DMS 273 (cell line): ENCODE measurements at regions not wholly inside any gene's neighbourhood (a gene's known extent, or its start where the extent isn't known, plus 50 kb on each side); places are given as distances from the start of the nearest gene placed in this dataset.
A peak's percentile ranks its signal among the peaks of the same experiment; 100 is the strongest.

Experiments
- DNase-seq: peaks from one replicate; lab custom pipeline; 2025; ENCODE audit not compliant: unreplicated experiment; lab: John Stamatoyannopoulos, UW

DNA sequence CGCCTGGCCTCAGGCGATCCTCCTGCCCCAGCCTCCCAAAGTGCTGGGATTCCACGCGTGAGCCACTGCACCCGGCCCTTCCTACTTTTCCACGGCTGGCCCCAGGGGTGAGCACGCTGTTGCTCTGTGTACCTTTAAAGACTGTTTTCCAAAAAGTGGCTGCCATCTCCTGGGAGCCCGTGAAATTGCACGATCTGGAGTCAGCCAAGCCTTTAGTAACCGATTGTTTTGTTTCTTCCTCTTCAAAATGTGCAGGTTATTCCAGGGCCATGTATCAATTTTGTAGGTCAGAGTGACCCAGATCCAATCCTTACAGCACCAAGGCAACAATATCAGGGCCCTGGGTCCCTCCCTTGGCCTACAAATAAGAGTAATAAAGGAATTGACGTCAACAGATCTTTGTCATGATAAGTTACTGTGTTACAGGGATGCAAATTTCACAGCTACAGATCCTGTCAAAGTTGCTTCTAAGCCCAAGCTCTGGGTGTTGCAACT, 135.6 kb upstream of the ZNF236 start:
- DNase-seq = peak; percentile 73

DNA sequence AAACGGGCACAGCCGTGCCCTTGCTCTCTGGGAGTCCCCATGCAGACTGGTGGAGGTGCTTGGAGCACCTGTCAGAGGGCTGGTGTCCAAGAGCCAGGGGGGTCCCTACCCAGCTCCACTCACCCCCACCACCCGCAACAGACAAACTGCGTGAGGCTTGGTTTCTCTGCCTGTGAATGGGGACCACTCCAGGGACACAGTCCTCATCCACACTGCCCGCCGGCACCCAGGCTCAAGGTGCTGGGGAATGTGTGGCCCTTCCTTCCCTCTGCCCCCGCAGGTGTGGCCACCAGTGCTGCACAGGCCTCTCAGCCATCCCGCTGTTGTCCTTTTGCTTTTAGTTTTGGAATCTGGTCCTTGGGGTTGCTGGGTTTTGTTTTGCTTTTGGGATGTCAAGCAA, 136.5 kb upstream of the ZNF236 start:
- DNase-seq = no peak

DNA sequence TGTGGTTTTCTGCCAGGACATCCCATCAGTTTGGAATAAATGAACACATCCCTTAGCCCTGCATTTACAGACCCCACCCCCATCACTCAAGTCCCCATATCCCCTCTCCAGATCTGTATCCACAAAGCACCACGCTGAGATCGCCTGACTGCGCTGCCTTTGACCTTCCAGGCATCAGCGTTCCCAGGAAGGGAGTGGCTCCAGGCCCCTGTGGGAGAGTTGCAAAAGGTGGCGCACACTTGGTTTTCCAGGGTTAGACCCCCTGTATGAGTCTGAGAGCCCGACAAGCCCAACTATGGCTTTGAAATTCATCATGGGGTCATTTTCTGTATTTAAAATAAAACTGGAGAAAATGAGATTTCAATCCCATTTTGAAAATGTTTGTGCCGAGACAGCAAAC, 137.0 kb upstream of the ZNF236 start:
- DNase-seq = no peak

DNA sequence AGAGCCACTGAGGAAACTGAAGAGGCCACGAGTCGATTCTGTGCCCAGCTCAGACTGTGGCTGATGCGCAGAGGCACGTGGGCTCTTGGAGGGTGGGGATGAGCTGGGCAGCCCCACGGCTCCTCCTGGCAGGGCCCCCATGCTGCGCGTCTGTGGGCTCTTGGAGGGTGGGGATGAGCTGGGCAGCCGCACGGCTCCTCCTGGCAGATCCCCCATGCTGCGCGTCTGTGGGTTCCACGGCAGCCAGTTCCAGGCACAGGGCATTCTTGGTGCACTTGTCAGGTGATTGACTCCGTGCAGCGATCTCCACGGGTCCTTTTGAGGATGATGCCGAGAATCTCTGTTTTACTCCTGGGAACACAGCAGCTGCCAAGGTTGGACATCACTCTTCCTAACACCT, 138.1 kb upstream of the ZNF236 start:
- DNase-seq = no peak

DNA sequence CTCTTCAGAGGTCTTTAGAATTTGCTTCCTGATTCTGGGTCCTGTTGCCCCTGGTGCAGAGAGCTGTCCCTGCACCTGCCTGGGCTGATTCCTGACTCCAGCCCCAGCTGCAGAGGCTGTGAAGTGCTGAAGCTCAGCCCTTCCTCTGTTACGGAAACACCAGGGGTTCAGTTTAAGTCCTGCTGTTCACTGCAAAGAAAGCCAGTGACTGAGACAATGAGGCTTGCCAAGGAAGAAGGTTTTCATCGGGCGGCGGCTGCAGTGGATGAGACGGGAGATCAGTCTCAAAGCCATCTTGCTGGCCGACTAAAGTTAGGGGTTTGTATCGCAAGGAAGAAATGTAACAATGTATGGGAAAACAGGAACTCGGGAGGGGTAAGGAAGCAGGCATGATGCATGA, 142.4 kb upstream of the ZNF236 start:
- no peak for DNase-seq

GRCh38 chr18:76679259-76679658, 143.1 kb upstream of the ZNF236 start:
- no peak for DNase-seq

GRCh38 chr18:76678248-76678647, 144.1 kb upstream of the ZNF236 start:
- no peak for DNase-seq

- DNase-seq = no peak
Measured at GRCh38 chr18:76674596-76674995, 147.8 kb upstream of the ZNF236 start.

DNA sequence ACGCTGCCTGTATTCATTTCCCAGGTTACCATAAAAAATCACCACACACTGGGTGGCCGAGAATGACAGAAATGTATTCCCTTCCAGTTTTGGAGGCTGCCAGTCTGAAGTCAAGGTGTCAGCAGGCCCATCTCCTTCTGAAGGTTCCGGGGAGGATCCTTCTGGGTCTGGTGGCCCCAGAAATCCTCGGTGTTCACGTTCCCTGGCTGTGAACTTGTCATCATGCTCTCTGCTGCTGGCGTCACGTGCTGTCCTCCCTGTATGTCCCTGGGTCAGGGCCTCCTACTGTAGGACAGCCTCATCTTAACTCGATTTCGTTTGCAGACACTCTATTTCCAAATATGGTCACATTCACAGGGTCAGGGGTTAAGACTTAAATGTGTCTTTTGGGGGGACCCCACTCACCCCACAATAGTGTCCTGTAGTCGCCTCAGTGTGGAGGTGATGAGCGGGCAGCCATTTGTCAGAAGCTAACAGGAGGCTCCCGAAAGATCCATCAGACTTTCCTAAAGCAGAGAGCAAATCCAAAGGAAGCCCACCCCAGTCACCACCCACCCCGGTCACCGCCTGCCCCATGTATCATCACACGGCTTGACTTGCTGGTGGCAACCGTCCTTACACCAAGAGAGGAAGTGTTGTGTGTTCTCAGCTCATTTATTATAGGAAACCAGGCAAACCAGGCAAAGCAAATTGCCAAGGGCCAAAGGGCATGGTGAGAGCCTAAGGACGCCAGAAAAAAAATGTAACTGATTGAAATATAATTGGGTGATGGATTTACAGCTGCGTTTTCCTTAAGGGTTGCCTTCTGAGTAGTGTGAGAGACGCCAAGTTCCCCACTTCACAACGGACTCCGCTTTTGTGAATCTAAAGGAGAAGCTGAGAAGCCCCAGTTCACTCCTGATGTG, 148.8 kb upstream of the ZNF236 start:
- DNase-seq = no peak

DNA sequence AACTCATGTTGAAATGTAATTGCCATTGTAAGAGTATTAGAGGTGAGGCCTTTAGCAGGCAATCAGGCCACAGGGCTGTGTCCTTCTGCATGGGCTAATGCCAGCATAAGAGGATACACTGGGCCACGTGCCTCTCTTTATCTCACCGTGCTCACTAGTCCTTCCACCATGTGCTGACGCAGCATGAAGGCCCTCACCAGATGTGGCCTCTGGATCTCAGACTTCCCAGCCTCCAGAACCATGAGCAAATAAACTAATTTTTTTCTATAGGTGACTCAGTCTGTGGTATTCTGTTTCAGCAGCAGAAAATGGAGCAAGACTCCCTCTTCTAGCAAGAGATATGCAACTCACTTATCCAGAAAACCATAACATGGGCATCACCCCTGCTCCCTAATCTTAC, 149.7 kb upstream of the ZNF236 start:
- no peak for DNase-seq

DNA sequence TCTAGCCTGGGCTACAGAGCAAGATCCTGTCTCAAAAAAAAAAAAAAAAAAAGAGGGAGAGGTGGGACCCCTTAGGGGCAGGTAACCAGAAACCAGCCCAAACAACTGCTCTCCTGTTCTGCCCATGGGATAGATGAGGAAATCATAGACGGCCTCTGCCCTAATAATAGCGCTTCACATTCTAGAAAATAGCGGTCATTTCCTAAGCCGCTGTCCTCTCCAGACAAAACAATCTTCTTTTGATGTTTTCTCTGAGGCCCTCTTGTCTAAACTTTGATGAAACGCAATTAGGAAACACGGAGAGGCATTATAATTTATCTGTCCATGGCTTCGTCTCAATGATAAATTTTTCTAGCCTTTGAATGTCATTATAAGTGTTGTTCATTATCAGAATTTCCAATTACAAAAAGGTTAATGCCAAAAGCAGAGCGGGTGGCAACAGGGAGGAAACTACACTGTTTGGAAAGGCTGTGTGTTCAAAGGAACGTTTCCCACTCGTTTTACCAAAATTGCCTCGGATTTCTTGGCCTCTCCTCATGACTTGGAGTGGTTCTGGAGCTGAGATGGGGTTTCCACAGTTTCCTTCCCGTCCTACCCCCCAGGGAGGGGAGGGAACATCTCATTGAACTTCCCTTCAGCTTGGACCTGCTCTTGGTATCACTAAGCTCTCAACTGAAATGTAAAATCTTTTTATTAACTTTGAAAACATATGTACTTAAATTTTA, 151.6 kb upstream of the ZNF236 start:
- DNase-seq = no peak

GRCh38 chr18:76668546-76668945, 153.8 kb upstream of the ZNF236 start:
- no peak for DNase-seq

DNA sequence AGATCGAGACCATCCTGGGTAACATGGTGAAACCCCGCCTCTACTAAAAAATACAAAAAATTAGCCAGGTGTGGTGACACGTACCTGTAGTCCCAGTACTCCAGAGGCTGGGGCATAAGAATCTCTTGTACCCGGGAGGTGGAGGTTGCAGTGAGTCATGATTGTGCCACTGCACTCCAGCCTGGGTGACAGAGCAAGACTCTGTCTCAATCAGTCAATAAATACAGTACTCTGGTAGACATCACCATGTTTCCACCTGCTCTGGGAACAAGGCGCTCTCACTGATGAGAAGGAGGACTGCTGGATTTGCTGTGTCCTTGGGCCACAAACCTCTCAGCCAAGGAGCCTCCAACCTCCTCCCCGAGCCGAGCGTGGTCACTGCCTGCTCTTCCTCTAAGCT, 154.2 kb upstream of the ZNF236 start:
- DNase-seq = no peak

DNA sequence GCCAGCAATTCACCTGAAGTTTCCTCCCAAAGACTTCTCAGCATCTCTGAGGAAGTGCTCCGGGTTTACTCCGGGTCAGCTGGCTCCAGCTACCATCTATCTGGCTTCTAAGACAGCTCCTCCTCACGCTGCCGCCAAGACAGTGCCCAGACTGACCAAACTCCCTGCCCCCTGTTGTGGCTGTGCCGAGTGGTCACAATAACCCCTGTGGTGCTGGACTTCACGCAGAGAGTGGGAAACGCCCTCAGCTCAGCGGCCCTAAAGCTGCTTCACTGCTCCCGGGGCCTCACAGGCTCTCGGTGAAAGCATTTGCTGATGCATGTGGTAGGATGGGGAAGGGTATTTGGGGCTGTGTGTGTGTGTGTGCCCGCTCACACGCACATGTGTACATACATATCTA, 154.8 kb upstream of the ZNF236 start:
- DNase-seq = no peak

DNA sequence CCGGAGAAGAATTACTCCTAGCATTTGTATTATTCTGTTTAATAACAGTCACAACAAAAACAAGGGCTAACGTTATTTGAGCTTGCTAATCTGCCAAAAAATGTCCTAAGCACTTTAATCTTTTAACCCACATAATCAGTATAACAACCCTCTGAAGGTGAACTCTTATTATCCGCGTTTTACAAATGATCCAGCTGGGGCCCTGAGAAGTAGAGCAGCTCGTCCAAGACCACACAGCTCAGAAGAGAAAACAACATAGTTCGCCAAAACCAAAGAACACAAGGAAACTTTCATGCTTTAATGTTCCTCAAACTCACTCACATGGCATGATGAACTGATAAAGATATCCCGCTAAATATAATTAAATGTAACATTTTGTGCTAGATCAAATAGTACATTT, 159.7 kb upstream of the ZNF236 start:
- DNase-seq = no peak

DNA sequence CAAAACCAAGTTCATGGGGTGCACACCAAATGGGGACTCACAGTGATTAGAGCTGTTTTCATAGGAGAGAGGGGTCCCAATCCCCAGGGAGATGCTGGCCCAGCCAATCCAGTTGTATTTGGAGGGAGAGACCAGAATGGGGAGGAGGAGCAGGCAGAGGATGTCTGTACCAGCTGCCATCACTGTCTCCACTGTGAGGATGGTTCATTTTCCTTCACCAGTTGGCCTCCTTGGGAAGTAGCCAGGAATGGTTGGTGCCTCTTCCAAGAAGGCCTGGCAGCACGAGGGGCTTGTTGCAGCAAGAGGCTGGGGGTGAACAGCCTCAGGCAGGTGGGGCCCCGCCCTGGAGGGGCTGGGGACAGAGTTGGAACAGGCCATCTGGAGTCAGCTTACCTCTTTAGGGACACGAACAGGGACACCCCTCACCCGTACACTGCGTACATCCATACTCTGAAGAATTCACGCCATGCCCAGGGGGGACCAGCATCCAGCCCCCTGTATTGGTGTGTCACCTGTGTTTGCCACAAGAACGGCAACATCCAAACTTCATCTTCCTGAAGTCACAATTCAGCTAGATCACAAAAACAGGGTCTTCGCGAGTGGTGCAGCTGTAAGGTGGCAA, 161.7 kb upstream of the ZNF236 start:
- no peak for DNase-seq

- DNase-seq = peak; percentile 36
Measured at GRCh38 chr18:76658627-76659026, 163.6 kb upstream of the ZNF516 start.

DNA sequence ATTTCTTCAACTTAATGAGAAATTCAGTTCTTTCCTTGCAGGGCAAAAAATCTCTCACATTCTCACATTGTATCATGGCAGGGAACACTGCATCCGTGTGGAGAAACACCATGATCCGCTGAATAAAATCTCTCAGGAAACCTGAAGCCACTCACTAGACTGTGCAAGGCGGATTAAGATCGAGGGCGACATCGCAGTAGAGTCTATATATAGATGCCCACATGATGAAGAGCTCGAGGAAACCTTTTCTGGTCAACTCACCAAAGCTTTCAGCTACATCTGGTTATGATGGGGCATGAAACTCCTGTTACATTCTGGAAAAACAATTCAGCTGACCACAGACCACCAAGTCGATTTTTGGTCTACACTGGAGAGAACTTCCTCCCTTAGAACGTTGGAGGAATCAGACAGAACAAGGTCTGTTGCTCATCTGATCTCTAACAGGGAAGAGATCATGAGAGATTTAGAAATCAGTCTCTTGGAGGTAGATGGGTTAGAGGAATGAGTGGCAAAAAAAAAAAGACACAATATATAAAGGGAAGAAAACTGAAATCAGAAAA, 162.9 kb upstream of the ZNF516 start:
- no peak for DNase-seq

GRCh38 chr18:76656925-76657827, 162.1 kb upstream of the ZNF516 start:
- no peak for DNase-seq

DNA sequence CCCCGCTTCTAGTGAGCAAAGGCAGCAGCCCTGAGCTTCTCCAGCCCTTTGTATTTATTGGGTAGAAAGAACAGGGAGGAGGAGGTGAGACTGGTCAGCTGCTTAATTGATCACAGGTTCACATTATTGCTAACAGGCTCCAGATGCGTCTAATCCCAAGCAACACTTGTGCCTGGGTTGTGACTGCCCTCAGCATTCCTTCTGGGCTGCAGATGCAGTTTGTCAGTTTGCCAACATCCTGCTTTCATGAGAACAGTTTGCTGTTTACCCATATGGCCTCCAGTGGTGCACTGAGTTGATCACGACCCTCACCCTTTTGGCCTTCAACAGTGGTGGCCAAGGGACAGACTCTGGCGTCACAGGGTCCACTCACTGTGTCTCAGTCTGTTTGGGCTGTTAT, 159.5 kb upstream of the ZNF516 start:
- DNase-seq = no peak
